ENCODE measurements at regions not wholly inside any gene's neighbourhood (a gene's known extent, or its start where the extent isn't known, plus 50 kb on each side); places are given as distances from the start of the nearest gene placed in this dataset.

- no peak for TF ChIP-seq TEF (CRISPR knock-in tag; IDR thresholded peaks at IDR 0.05)
- TF ChIP-seq HBP1 (CRISPR knock-in tag; IDR thresholded peaks at IDR 0.05; ENCODE audit: low read depth) = no peak
- TF ChIP-seq ZNF10 (CRISPR knock-in tag; IDR thresholded peaks at IDR 0.05; ENCODE audit: borderline replicate concordance, low read depth) = no peak
- TF ChIP-seq IRF2 (CRISPR knock-in tag; IDR thresholded peaks at IDR 0.05) = no peak
- no peak for TF ChIP-seq GMEB1 (CRISPR knock-in tag; IDR thresholded peaks at IDR 0.05; ENCODE audit: borderline replicate concordance)
- TF ChIP-seq ZBTB20 (CRISPR knock-in tag; IDR thresholded peaks at IDR 0.05; ENCODE audit: borderline replicate concordance, low read depth) = no peak
- no peak for TF ChIP-seq CTCF (CRISPR knock-in tag; IDR thresholded peaks at IDR 0.05)
- no peak for TF ChIP-seq ZBTB40 (IDR thresholded peaks at IDR 0.05)
- TF ChIP-seq ZBTB40 (CRISPR knock-in tag; IDR thresholded peaks at IDR 0.05) = no peak
- no peak for TF ChIP-seq KDM2A (CRISPR knock-in tag; IDR thresholded peaks at IDR 0.05; ENCODE audit: borderline replicate concordance, low read depth)
- no peak for TF ChIP-seq JUND (CRISPR knock-in tag; IDR thresholded peaks at IDR 0.05)
Measured at GRCh38 chr2:125822746-125823145, 833.2 kb upstream of the GYPC start.

All from HepG2 (cell line).